ENCODE measurements at regions not wholly inside any gene's neighbourhood (a gene's known extent, or its start where the extent isn't known, plus 50 kb on each side); places are given as distances from the start of the nearest gene placed in this dataset.

GRCh38 chr12:127411981-127412380, 855.0 kb upstream of the TMEM132C start:
- TF ChIP-seq, protein P1, sequence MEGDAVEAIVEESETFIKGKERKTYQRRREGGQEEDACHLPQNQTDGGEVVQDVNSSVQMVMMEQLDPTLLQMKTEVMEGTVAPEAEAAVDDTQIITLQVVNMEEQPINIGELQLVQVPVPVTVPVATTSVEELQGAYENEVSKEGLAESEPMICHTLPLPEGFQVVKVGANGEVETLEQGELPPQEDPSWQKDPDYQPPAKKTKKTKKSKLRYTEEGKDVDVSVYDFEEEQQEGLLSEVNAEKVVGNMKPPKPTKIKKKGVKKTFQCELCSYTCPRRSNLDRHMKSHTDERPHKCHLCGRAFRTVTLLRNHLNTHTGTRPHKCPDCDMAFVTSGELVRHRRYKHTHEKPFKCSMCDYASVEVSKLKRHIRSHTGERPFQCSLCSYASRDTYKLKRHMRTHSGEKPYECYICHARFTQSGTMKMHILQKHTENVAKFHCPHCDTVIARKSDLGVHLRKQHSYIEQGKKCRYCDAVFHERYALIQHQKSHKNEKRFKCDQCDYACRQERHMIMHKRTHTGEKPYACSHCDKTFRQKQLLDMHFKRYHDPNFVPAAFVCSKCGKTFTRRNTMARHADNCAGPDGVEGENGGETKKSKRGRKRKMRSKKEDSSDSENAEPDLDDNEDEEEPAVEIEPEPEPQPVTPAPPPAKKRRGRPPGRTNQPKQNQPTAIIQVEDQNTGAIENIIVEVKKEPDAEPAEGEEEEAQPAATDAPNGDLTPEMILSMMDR (IDR thresholded peaks at IDR 0.05) = no peak
- no peak for TF ChIP-seq POLR2A (IDR thresholded peaks at IDR 0.05)
